T47D (cell line): ENCODE measurements at regions not wholly inside any gene's neighbourhood (a gene's known extent, or its start where the extent isn't known, plus 50 kb on each side); places are given as distances from the start of the nearest gene placed in this dataset.

Experiments used
- DNase-seq, 2 experiments: peaks; one replicate each; pipeline versions ENCODE4 v3.0.0 to v3.0.0-alpha.2; 2011 to 2012; ENCODE audit warnings: low read depth in 1 of 2, low spot score in 1 of 2
- JUND ChIP-seq: IDR thresholded peaks from 2 replicates; pipeline ENCODE4 v1.6.1; 2012; ENCODE audit warnings: low read depth
- in situ Hi-C: cut with HindIII; loops from 2 replicates; pipeline ENCODE4 v1.10.0; 2016; ENCODE audit warnings: low sequenced_read_pairs, low pct_unique_long_range_greater_than_20kb

- no peak for DNase-seq
- no peak for TF ChIP-seq JUND
- in situ Hi-C loops = no loop called here
Measured at GRCh38 chr5:173448856-173449255, 120.6 kb upstream of the STC2 start.

DNA sequence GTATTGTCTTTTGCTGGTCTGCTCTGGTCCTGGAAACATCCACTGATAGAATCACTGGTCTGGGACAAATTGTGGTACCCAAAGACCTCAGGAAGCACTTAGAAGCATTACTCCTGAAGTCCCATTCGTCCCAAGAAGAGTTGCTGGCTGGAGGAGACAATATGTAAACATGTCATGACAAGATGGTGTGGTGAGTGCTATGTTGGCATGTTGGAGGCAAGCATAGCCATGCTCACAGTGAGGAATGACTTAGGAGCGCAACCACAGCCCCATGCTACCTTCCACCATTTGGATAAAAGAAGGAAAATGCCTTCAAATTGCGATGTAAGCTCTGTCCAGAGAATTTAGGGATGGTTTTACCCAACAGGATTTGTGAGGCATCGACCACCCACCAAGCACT, 115.8 kb upstream of the STC2 start:
- in situ Hi-C loops = no loop called here
- TF ChIP-seq JUND = no peak
- no peak for DNase-seq

DNA sequence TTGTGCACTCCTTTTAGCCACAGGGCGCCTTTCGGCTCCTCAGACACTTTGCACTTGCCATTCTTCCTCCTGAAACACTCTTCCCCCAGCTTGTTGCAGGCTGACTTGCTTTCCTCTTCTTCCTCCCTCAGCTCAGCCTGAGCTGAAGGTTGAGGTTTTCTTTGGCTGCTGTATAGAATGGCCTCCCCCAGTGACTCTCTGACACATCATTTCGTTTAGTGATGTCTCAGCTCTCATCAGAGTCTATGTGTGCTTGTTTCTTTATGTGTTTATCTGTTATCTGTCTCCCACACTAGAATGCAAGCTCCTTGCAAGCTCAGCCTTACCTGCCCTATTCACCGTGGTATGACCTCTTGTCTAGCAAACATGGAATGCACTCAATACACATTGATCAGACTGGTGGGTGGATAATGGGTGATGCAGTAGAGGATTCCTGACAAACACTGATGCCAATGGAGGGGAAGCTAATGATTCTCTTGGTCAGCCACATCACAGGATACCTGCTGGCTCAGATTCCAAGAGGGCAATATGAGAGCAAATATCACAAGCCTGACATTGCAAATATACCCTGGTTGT, 112.9 kb upstream of the STC2 start:
- in situ Hi-C loops = no loop called here
- no peak for TF ChIP-seq JUND
- no peak for DNase-seq

- TF ChIP-seq JUND = no peak
- in situ Hi-C loops = no loop called here
- no peak for DNase-seq
Measured at GRCh38 chr5:173438951-173439350, 110.7 kb upstream of the STC2 start.

DNA sequence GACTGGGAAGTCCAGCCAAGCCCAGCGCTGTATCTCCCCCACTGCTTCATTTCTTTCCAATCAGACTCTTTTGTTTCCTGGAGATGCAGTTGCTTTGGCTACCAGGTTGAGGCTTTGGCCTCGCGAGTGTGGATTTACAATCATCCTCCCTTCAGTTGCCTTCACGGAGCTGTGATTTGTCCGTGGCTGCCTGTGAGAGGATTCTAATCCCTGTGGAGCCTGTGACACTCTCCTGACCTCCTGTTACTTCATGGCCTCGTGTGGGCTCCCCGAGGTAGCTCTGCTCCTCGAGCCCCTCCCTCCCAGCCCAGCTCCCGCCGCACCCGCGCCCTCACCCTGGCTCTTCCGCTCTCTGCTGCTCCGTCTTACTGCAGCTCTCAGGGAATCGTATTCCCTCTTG, 107.2 kb upstream of the STC2 start:
- in situ Hi-C loops = no loop called here
- no peak for TF ChIP-seq JUND
- DNase-seq = no peak

DNA sequence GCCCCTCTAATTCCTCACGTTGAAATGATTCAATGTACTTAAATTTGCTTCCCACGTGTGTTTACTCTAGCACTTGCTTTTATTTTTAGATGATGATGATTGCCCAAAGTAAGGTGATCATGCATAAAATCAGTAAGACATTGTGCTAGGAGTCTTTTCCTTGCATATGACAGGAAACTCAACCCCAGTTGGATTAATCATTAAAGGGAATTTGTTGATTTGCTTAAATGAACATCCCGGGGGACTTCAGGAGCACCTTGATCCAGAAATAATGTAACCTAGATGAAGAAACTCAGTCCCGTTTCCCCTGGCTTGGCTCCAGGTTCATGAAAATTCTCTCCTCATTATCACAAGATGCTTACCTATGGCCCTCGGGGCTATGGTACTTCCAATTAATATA, 106.1 kb upstream of the STC2 start:
- no peak for TF ChIP-seq JUND
- in situ Hi-C loops = no loop called here
- DNase-seq = no peak

DNA sequence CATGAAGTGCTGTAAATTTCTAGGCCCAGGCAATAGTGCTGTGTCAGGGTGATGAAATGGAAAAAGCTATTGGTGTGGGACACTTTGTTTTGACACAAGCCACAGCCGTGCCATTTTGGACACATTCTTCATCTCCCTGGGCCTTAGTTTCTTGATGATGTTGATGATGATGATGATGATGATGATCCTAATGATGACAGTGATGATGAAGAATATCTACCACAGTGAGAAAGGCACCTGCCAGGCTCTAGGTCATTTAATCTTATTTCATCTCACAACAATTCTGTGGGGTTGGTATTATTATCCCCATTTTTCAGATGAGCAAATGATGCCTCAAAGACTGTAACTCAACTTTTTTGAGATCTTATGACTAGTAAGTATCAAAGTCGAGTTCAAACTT, 102.2 kb upstream of the STC2 start:
- in situ Hi-C loops = no loop called here
- no peak for TF ChIP-seq JUND
- no peak for DNase-seq

GRCh38 chr5:173429489-173430150, 101.4 kb upstream of the STC2 start:
- in situ Hi-C loops = no loop called here
- TF ChIP-seq JUND = no peak

GRCh38 chr5:173423452-173424117, 95.4 kb upstream of the STC2 start:
- DNase-seq = no peak
- TF ChIP-seq JUND = no peak
- in situ Hi-C loops = no loop called here

More at GRCh38 chr5:173429489-173430150, 101.4 kb upstream of the STC2 start:
- DNase-seq = no peak

DNA sequence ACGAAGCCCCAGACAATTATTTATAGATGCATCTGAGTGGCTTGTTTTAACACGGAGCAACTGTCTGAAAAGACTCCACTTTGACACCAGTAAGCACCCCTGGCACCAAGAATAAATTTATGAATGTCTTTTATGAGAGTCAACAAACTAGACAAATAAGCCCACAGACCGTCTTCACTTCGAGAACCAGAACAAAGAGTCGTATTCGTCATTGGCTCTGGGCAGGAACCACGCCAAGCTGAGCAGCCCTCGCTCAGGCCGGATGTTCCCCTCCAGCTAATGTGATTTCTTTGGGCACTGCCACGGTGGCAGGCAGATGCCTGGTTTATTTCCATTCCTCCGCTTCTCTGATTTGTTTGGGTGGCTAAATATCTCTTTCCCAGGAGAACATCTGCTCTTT, 91.9 kb upstream of the STC2 start:
- in situ Hi-C loops = no loop called here
- TF ChIP-seq JUND = no peak

DNA sequence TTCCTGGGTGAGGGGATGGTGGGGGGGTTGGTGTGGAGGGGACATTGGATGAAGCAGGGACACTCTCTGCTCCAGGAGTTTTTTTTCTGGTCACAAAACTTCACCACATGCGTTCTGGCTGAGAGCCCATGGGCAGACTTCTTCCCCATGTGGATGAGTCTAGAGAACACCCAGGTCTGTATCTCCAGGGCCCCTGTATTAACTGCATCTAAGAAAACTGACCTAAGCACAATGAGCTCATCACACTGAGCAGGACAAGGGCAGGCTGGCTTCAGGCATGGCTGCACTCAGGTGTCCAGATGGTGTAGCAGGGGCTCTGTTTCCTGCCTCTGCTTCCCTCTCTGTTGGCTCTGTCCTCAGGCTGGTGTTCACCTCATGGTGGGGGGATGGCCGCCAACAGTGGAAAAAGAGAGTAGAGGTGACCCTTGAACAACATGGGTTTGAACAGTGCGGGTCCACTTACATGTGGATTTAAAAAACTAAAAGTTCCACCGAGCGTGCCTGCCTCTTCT, 85.3 kb upstream of the STC2 start:
- in situ Hi-C loops = no loop called here
- no peak for TF ChIP-seq JUND
- DNase-seq = no peak

More for the DNA sequence above, 91.9 kb upstream of the STC2 start:
- DNase-seq = no peak

DNA sequence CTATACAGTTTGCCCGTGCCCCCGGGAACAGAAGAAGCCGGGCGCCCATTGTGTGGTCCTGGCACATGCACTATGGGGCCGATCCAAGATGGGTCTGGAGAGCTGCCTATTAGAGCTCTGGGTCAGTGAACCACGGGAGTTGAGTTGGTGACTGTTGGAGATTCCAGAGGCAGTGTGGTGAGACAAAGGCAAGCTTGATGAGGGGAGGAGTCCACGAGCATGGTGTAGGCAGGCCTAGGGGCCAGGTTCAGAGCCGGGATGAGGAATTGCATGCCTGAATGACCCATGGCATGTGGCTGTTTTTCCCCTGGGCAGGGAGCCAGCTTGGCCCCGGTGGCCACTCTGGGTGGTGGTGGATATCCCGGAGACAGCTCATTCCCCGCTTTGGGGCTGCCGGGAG, 84.4 kb upstream of the STC2 start:
- in situ Hi-C loops = no loop called here
- peak in 1 of 2 experiments; percentile 33 for DNase-seq
- no peak for TF ChIP-seq JUND
